ENCODE measurements at regions not wholly inside any gene's neighbourhood (a gene's known extent, or its start where the extent isn't known, plus 50 kb on each side); places are given as distances from the start of the nearest gene placed in this dataset.

GRCh38 chr1:60136395-60136794, 62.8 kb upstream of the C1orf87 start:
- DNase-seq: no peak
- Histone ChIP-seq H3K27me3 (no peaks in the 10 kb centered on the region), H3K9me3 (no peaks in the 10 kb centered on the region), H3K4me3 (ENCODE audit: low read depth, low read length) (no peak overlapping the region), H3K4me1 (no peaks in the 10 kb centered on the region), H3K36me3 (no peaks in the 10 kb centered on the region)
- TF ChIP-seq, protein P1, sequence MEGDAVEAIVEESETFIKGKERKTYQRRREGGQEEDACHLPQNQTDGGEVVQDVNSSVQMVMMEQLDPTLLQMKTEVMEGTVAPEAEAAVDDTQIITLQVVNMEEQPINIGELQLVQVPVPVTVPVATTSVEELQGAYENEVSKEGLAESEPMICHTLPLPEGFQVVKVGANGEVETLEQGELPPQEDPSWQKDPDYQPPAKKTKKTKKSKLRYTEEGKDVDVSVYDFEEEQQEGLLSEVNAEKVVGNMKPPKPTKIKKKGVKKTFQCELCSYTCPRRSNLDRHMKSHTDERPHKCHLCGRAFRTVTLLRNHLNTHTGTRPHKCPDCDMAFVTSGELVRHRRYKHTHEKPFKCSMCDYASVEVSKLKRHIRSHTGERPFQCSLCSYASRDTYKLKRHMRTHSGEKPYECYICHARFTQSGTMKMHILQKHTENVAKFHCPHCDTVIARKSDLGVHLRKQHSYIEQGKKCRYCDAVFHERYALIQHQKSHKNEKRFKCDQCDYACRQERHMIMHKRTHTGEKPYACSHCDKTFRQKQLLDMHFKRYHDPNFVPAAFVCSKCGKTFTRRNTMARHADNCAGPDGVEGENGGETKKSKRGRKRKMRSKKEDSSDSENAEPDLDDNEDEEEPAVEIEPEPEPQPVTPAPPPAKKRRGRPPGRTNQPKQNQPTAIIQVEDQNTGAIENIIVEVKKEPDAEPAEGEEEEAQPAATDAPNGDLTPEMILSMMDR (IDR thresholded peaks at IDR 0.05; ENCODE audit: low read depth, low read length): no peak

DNA sequence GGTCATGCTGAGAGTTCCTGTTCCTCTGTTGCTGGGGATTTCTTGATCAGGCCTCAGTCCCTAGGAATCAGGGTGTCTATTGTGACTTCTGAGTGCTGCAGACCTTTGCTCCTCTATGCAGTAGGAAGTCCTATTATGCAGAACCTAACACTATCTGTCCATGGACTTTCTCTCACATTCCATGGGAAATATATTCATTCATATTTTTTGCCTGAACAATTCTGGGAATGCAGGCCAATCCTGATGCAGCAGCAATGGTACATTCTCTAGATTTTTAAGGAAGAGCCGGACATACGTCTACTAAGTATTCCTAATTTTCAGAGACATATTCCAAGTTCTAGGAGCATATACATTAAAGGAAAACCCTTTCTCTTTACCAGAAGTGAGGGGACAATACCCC, 61.1 kb upstream of the C1orf87 start:
- no peaks in the 10 kb centered on the region for H3K36me3 ChIP-seq
- TF ChIP-seq, protein P1 (IDR thresholded peaks at IDR 0.05; ENCODE audit: low read depth, low read length): no peak
- no peaks in the 10 kb centered on the region for H3K9me3 ChIP-seq
- H3K4me3 ChIP-seq (ENCODE audit: low read depth, low read length): no peak overlapping the region
- no peak for DNase-seq
- H3K4me1 ChIP-seq: no peaks in the 10 kb centered on the region
- H3K27me3 ChIP-seq: no peaks in the 10 kb centered on the region

GRCh38 chr1:60133848-60134247, 60.3 kb upstream of the C1orf87 start:
- no peak overlapping the region for H3K4me3 ChIP-seq (ENCODE audit: low read depth, low read length)
- no peaks in the 10 kb centered on the region for H3K27me3 ChIP-seq
- no peaks in the 10 kb centered on the region for H3K4me1 ChIP-seq
- DNase-seq: no peak
- TF ChIP-seq, protein P1 (IDR thresholded peaks at IDR 0.05; ENCODE audit: low read depth, low read length): no peak
- no peaks in the 10 kb centered on the region for H3K36me3 ChIP-seq
- no peaks in the 10 kb centered on the region for H3K9me3 ChIP-seq

GRCh38 chr1:60133000-60133673, 59.6 kb upstream of the C1orf87 start:
- Histone ChIP-seq H3K9me3 (no peaks in the 10 kb centered on the region), H3K4me1 (no peaks in the 10 kb centered on the region), H3K36me3 (no peaks in the 10 kb centered on the region), H3K27me3 (no peaks in the 10 kb centered on the region), H3K4me3 (ENCODE audit: low read depth, low read length) (no peak overlapping the region)
- no peak for DNase-seq
- TF ChIP-seq, protein P1 (IDR thresholded peaks at IDR 0.05; ENCODE audit: low read depth, low read length): no peak

DNA sequence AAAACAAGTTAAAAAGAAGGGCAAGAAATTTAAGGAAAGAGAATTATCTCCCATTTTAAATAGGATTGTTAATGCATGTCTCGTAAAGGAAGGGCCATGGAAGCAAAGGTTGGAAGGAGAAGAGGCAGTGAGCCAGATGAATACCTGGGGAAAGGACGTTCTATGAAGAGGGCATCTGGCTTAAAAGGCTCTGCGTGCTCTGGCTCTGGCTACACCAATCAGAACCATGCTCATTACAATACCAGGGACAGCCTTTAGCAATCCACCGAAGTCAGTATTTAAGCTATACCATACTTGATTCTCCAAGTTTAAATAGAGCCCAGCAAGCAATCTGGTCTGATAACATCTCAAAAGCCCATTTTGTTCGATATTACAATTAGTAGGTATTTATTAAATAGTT, 58.5 kb upstream of the C1orf87 start:
- TF ChIP-seq, protein P1 (IDR thresholded peaks at IDR 0.05; ENCODE audit: low read depth, low read length): no peak
- H3K9me3 ChIP-seq: no peaks in the 10 kb centered on the region

DNA sequence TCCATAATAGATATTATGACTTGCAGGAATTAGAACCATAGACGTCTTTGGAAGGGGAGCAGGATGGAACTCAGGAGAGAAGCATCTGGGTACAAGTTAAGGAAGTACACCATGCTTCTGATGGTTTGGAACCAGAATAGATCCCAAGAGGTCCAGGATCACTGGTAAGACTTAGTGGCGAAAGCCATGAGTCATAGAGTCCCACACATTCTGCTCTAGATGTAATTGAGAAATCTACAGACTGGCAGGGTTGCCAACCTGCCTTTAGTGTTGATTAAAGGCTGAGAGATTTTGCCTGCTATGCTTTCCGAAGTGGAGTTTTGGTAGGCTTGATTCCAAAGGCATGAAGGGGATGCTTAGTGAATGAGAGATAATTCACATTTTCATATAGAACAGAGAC, 57.1 kb upstream of the C1orf87 start:
- Histone ChIP-seq H3K4me1 (no peaks in the 10 kb centered on the region), H3K27me3 (no peaks in the 10 kb centered on the region), H3K4me3 (ENCODE audit: low read depth, low read length) (no peak overlapping the region), H3K36me3 (no peaks in the 10 kb centered on the region), H3K9me3 (no peaks in the 10 kb centered on the region)
- TF ChIP-seq, protein P1 (IDR thresholded peaks at IDR 0.05; ENCODE audit: low read depth, low read length): no peak
- DNase-seq: no peak

More for the DNA sequence above, 58.5 kb upstream of the C1orf87 start:
- Histone ChIP-seq H3K4me1 (no peaks in the 10 kb centered on the region), H3K27me3 (no peaks in the 10 kb centered on the region), H3K4me3 (ENCODE audit: low read depth, low read length) (no peak overlapping the region), H3K36me3 (no peaks in the 10 kb centered on the region)
- no peak for DNase-seq
